ENCODE measurements at regions not wholly inside any gene's neighbourhood (a gene's known extent, or its start where the extent isn't known, plus 50 kb on each side); places are given as distances from the start of the nearest gene placed in this dataset.

DNA sequence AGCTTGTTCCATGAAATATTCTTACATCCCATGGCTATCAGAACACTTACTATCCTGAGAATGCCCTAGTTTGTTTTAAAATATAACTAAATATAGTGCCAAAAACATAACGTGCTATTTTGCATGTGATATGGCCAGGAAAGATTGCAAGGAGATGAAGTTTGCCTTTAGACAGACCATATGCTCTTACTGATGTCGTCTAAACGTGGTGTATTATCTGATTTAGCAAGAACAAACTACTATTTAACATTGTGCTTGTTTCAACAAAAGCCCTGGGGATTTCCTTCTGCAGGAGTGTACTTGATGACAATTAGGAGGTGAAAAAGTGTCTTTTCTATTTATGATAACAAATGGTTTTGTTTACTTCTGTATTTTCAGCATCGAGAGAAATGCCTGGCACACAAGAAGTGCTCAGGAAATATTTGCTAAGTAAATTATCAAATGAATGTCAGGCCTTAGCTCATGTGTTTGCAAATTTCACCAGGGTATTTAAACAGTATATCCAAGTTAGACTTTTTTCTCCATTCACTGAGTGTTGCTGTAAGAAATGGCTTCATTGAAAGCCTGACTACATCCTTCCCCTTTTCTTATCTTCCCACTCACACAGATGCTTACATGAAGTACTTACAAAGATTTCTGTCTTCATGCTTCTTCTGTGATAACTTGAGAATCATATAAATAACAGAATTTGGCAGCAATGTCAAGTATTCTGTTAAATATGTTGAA lies 1033.6 kb downstream of the CDH8 start:
- TF ChIP-seq POLR2AphosphoS5 (IDR thresholded peaks at IDR 0.05) (no peak), EP300 (conservative IDR thresholded peaks at IDR 0.05; ENCODE audit: poor library complexity, severe bottlenecking) (no peak)
- TF ChIP-seq, protein P1, sequence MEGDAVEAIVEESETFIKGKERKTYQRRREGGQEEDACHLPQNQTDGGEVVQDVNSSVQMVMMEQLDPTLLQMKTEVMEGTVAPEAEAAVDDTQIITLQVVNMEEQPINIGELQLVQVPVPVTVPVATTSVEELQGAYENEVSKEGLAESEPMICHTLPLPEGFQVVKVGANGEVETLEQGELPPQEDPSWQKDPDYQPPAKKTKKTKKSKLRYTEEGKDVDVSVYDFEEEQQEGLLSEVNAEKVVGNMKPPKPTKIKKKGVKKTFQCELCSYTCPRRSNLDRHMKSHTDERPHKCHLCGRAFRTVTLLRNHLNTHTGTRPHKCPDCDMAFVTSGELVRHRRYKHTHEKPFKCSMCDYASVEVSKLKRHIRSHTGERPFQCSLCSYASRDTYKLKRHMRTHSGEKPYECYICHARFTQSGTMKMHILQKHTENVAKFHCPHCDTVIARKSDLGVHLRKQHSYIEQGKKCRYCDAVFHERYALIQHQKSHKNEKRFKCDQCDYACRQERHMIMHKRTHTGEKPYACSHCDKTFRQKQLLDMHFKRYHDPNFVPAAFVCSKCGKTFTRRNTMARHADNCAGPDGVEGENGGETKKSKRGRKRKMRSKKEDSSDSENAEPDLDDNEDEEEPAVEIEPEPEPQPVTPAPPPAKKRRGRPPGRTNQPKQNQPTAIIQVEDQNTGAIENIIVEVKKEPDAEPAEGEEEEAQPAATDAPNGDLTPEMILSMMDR (IDR thresholded peaks at IDR 0.05; ENCODE audit: poor library complexity, severe bottlenecking): no peak

All from neural cell (in vitro differentiated cells).